G401.6 (cell line): ENCODE measurements at regions not wholly inside any gene's neighbourhood (a gene's known extent, or its start where the extent isn't known, plus 50 kb on each side); places are given as distances from the start of the nearest gene placed in this dataset.

ENCODE experiments used
- FAIRE-seq: peaks from 2 replicates; lab custom pipeline; 2012; peaks lifted over from hg19 to GRCh38; lab: Jason Lieb, UNC

DNA sequence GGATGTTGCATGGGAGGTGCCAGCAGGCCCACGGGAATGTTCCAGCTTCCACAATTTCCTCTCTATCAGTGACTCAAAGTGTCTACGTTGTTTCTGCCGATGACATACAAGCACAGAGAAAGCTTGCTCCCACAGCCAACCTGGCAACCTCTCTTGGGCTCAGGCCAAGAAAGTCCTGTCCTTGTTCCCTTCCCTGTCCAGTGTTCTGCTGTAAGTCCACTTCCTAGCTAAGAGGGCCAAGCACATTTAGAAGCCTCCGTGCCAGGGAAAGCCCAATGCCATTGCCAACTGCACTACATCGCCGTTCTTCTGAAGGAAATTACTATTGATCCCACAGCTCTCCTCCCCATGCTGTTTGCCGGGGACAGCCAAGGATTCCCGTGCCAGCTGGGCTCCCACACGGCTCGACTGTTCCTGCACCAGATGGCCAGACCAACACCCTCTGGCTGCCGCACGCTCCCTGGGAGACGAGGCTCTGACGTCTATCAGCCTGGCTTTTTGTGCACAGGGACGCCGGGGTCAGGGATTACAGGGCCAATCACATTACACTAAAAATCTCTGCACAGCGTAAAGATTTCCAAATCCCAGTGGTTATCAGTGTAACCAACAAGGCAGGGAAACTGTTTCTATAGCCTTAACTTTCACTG, 284.0 kb downstream of the BCOR start:
- no peak for FAIRE-seq

DNA sequence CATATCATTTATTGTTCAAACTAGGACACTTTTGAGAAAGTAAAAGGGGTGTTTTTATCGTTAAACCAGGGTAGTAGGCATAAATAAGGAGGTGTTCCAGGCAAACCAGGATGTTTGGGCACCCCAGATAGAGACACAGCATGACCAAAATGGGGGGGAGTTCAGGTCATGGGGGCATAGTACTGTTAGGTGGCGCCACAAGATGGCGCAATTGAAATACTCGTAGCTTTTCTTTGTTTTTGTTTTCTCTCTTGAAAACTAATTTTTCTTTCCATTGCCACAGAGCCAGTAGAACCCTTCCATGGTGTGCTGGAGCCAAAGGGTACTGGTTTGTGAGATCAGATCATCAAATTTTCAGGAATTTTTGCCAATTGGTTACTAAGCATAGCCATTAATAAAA, 283.4 kb downstream of the BCOR start:
- peak; percentile 89 for FAIRE-seq

DNA sequence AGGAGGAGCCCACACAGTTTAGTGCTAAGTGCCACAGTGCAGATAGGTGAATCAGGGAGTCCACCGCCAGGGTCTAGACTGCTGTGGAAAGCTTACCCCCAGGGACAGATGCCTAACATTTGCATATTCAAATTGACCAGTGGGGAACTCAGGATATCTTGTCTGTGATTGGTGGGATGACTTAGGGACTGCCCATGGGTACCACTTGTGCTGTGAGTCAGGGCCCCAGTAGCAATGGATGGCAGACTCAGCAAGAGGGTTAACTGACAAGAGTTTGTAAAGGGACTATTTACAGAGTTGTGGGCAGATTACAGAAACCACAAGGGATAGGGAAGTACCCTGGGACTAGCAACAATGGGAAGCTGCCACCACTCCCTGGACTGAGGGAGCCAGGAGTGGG, 282.1 kb downstream of the BCOR start:
- no peak for FAIRE-seq

DNA sequence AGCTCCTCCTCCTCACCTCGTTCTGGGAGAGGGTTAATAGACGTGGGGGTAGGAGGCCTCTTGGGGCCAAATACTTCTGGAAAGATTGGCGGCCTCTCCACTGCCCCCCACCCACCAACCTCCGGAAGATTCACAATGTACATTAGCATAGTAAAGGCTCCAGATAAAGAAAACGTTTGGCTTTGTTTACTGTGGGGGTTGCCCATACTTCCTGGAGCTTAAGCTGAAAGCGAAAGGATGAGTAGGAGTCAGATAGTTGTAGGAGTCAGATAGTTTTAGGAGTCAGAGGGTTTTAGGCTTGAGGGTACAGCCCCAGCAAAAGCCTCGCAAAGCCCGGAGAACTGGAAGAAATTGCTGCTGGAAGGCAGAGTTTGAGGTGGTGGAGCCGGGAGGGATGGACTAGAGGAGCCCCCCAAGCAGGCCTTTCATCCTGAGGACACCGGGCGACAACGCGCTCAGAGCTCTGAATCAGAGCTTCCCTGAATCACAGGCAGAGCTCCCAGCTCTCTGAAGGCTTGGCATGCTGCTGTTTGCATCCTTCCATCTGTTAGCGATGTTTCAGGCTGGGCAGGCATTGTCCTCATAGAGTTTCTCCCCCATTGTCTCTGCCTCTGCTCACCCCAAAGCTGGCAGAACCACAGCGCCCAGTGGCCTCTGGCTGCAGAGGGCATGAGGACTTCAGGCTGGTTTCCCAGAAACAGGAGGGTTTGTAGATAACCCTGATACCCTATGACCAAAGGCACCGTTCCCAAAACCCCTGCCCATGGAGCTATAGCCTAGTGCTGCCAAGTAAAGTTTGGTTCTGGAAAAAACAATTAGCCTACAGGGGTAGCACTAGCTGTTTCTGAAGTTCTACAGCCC, 280.7 kb downstream of the BCOR start:
- no peak for FAIRE-seq

DNA sequence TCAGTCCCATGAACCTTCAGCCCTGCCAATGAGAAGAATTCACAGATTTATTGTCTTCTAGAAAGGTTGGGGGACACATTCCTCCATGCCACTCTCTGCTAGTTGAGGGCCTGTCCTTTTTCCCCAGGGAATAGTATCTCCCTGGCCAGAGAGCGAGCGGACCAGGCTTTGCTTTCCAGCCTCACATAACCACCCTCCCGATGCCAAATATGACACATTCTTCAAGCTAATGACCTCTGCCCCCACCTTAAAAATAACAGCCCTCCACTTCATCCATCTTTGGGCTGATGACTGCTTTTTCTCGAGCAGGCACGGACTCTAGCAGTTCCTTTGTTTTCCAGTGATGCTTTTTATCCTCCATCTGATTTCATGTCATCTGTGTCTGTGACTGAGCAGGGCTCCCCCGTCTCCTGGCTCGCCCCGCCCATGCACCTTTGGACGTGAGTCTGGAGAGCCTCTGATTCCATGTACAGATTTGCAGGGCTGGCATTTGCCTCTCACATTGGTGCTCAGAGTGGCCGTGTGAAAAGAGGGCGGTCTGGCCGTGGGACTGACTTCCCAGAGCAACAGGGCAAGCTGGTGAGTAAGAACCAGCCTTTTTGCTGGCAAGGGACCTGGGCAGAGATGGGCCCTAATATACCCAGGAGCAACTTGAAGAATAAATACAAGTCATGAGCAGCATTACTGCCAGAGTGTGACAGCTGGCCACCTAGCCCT, 279.8 kb downstream of the BCOR start:
- no peak for FAIRE-seq

DNA sequence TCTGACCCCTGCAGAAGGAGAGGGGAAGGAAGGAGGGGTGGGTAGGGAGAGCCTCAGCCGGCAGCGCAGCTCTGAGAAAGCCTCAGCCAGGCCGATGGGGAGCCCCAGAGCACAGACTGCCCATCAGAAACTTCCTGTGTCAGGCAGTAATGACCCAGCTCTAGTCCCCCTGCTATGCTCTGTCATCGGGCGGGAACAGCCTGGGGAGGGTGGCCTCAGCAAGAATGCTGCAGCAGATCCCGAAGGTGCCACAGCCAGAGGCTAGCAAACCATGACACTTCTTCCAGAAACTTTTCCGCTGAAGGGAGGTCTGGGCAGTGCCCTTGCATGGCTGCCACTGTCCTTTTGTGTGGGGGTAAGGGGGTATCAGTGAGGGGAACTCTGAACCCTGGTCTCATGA, 279.0 kb downstream of the BCOR start:
- FAIRE-seq, result no peak

DNA sequence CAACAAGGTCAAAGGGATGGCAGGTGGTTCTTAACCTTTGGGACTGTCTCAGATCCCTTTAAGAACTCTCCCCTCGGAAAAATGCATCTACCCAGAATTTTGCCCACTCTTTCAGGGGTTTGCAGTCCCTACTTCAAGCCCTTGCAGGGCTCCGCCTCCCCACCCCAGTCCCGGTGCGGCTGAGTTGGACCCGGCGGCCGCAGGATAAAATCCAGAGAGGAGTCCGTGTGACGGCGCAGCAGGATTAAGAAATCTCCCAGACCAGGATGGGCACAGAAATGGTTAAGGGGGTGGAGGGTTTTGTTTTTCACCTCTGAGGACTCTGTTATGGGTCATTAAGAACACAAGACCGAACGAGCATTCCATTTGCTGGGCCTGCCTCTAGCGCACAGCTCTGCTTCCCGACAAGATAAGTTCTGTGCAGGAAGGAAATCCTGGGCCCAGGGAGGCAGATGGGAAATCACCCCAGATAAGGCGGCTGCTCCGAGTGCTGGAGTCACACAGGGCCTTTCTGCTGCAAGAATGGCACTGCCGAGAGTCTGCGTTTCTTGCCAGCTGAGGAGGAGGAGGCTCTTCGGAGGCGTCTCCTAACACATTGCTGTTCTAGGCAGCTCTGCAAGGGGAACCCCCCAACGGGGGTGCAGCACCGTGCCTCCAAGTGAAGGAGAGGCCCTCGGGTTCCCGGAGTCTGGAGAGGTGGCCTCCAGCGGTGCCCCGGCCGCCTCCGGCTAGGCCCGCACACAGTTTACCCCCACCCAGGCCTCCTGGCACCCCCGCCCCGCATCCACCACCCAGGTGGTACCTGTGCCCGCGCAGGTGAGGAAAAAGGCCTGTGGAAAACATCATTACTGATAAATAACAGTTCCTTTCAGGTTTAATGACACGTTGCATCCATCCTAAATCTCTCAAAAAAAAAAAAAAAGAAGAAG, 277.6 kb downstream of the BCOR start:
- FAIRE-seq, result no peak

DNA sequence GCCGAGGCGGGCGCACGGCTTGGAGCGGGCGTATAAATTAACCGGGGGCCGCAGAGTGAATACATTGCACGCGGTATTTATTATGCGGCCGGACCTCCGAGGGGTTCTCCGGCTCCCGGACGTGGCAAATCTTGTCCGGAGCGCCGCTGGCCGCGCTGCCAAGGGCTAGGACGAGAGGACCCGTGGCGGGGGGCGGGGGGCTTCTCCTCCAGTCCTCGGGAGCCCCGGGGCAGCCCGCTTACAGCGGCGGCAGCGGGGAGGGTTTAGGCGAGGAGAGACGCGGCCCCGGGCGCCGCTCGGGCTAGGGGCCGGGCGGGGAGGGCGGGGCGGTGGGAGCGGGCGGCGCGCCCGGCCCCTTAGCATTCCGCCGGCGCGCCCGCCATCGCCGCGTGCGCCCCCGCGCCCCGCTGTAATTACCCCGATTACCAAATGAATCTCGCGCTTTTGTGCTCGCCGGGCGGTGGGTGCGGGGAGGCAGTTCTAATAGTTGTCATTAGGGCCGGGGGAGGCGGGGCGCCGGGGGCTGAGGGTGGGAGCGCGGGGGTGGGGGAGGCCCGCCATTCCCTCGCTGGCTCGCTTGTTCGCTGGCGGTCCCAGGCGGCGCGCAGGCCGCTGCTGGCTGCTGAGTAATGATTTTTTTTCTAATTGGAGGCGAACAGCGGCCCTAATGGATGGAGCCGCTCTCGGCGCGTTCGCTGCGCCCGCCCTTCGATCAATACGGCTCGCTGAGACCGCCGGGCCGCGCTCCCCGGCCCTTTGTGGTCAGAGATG, 276.6 kb downstream of the BCOR start:
- no peak for FAIRE-seq

DNA sequence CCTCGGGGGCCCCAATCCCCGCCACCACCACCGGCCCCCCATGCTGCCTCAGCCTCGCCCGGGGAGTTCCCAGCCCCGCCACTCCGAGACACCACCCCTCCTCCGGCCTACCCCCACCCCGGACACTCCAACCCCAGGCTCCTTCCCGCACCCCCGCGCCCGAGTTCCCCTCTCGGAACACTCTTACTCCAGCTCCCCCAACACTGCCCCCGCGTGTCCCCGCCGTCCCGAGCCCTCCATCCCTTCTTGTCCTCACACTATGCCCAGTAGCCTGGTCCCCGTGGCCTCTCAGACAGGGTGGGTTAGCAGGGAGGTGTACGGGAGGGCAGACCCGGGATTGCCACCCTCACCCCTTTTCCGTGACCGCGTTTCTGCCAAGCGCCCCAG, 276.1 kb downstream of the BCOR start:
- no peak for FAIRE-seq

DNA sequence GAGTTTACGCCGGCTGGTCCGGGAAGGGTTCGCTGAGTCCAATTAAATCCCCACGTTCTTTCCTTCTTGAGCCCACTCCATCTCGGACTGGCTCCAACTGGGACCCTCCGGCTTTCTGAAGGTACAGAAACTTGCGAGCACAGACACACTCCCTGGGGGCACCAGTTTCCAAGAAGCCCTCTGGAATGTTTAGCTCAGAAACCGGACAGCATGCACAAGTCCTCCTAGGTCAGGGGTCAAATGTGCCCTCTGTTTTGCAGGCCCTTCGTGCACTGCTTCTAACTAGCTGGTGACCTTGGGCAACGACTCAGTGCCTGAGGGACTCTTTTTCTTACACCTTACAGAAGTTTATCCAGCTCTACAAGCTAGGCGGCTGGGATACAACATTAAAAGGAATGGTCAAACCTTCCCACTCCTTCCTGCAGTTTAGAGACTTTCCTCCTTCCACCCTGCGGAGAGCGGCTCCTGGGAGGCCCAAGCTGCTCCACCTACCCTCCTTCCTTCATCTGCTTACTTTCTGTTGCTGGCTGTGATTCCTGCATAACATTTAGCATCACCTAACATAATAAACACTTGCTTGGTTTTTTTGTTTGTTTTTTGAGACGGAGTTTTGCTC, 275.5 kb downstream of the BCOR start:
- FAIRE-seq, result no peak

DNA sequence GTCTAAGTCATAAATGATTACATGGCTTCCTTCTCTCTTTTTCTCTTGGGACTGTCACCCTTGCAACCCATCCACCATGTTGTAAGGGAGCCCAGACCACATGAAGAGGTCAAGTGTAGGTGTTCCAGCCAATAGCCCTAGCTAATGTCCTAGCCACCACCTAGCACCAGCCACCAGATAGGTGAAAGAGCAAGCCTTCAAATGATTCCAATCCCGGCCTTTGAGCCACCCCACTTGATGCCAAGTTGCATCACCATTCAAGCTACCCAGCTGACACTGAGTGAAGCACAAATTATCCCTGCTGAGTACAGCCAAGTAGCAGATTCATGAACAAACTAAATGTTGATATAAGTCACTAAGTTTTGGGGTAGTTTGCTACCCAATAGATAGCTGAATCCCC, 274.3 kb downstream of the BCOR start:
- FAIRE-seq, result no peak

DNA sequence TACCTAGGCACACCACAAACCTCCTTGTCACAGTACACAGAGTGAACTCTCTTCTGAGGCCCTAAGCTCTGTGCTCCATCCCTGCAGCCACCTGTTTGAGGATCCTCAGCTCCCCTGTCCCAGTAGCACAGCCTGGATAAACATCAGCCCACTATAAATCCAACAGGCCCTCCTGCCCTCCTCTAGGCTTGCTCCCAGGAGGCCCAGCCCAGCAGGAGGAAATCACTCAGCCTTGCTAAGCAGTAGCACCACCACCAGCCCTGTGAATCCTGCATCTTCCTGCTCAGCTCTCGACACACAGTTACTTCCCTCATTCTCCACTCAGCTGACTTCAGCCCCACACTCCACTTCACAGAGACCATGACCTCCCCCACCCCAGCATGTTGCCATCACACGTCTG, 273.9 kb downstream of the BCOR start:
- no peak for FAIRE-seq

DNA sequence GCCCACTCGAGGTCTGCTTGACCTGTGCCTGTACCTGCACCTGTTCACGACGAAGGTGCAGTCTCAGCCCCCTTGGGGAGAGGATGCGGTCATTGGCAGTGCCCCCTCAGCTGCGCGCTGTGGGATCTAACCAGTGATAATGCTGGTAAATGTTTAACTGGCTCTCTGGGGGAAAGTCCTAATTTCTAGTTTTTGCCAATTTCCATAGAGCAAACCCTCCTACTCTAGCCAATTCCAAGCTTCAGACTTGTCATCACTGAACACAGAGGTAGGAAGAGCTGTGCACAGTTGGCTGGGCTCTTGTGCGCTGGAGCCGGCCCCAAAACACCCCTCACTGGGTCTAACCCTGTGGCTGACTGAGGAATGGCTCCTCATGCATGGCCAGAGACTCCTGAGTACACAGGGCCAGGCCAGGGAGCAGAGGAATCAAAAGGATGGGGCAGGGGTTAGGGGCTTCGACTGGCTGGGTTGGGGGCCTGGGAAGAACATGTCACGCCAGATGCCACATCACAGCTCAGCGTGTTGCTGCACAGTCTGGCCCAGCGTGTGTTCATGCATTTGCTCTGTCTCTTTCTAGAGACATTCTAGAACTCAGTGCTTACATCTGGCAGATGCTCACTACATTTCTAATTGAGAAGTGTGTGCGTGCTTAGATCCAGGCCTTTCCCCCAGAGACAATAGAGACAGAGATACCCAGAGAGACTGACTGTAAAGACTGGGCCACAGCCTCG, 270.8 kb downstream of the BCOR start:
- no peak for FAIRE-seq

DNA sequence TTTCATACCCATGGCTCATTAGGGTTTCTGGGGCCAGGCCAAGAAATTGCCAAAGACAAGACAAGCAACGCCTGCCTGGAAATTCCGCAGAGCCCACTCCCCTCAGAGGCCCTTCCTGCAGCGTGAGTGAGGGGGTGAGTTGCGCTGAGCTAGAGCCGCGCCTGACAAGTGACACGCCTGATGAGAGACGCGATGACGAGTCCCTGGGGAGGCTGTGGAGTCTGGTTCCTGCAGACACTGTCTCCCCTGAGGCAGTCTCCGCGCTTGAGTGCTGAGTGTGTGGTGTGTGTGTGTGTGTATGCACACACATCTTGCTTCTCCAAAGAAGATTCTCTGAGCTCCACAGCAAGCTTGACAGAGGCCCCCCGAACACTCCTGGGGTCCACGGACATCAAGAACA, 269.8 kb downstream of the BCOR start:
- FAIRE-seq, result no peak

DNA sequence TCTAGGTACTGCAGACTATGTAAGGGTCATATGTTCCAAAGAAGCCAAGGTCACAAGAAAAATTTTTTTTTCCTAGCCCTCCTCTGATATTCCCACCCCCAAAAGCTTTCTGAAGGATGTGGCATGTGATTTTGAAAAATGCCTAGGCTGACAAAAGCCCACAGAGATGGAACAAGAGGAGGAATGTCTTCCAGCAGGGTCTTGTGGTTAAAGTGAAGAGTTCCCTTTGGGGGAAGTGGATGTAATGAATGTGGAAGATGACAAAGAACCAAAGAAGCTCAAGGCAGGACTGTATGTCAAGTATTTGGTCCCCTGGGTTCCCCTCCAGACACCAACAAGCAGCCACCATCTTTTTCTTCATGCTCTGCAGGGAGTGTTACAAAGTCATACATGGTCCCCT, 268.8 kb downstream of the BCOR start:
- FAIRE-seq, result no peak

DNA sequence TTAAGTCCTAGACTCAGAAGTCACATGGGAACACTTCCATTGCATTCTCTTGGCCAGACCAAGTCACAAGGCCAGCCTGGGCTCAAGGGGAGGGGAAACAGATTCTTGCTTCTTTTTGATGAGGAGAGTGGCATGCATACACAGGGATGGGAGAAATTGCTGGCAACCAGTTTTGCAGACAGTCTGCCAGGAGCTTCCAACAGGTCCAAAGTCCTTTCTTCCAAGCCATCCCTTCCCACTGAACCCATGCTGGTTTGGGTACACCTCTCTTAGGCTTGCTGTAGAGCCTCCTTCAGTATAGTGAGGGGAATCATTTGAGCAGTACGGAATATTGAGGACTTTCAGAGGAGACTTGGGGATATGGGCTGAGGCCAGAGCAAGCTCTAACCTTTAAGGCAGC, 267.8 kb downstream of the BCOR start:
- no peak for FAIRE-seq

DNA sequence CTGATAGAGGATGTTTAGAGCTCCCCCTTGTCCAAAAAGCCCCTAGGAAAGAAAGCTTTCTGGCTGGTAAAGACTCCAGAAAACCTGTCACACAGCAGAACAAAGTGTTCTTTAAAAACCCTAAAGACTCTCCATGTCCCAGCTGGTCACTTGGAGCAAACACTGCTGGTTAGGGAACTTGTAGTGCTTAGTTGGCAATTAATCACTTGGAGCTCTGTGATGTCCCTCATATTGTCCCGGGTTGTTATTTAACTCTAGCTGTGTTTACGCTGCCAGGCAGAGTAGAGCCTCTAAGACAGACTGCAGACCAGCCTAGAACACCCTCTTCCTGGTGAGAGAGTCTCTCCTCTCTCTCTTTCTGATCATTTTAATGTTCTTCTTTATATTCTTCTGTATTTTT, 267.3 kb downstream of the BCOR start:
- FAIRE-seq, result no peak

DNA sequence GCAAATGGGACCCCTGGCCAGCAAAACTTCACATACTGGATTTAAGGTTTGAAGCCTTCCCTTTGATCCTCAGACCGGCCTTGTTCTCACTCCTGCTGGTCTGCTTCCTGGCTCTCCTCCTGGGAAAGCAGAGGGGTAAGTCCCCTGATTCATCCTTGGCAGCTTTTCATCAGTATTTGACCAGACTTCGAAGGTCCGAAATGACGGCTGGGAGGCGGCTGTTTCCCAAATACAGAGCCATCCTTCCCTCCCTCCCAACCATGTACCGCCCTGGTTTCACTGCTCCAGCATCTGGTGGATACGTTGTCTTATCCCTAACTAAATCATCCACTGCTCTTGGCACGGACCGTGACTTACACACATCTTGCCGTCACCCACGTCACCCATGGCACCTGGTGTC, 265.5 kb downstream of the BCOR start:
- FAIRE-seq, result no peak

DNA sequence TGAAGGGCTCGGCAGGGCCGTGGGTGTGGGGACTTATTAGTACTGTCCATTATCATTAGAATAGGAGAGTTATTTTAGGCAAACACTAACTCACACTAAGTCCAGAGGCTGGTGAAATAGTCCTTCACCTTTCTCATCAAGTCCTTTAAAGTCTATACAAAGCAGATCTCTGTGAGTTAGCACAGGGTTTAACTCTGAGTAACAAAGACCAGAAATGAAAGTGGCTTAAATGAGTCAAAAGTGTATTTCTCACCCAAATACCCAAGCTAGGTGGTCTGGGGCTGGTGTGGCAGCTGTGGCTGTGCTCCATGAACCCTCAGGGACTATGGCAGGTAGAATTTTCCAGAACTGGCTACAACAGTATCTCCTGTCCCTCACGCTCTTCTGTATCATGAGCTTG, 263.2 kb downstream of the BCOR start:
- FAIRE-seq, result no peak

DNA sequence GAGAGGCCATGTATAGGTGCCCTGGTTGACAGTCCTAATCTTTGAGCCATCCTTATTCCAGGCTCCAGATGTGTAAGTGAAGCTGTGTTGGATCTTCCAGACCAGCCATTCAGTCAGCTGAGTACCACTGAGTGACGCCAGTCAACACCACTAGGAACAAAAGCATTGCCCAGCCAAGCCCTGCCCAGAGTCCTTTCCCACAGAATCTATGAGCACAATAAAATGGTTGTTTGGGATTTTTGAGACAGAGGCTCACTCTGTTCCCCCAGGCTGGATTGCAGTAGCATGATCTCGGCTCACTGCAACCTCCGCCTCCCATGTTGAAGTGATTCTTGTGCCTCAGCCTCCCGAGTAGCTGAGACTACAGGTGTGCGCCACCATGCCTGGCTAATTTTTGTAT, 262.5 kb downstream of the BCOR start:
- FAIRE-seq, result no peak
